Panc1 (cell line): ENCODE measurements at regions not wholly inside any gene's neighbourhood (a gene's known extent, or its start where the extent isn't known, plus 50 kb on each side); places are given as distances from the start of the nearest gene placed in this dataset.

Experiments
- CTCF ChIP-seq: fragments of 450-650 bp; IDR thresholded peaks from 2 replicates; pipeline ENCODE4 v1.5.1; 2017; ENCODE audit warnings: mild to moderate bottlenecking
- POLR2AphosphoS5 ChIP-seq: IDR thresholded peaks from 2 replicates; pipeline ENCODE4 v1.6.1; 2012; ENCODE audit warnings: mild to moderate bottlenecking, low read depth, low read length, moderate library complexity
- REST ChIP-seq, 2 experiments: IDR thresholded peaks; 2 replicates each; pipeline ENCODE4 v1.6.1; 2011 to 2012; ENCODE audit warnings: low read depth in 2 of 2, control low read depth in 1 of 2, low read length in 1 of 2, mild to moderate bottlenecking in 1 of 2, moderate library complexity in 1 of 2; ENCODE audit not compliant: insufficient read depth in 1 of 2
- SIN3A ChIP-seq: IDR thresholded peaks from 2 replicates; pipeline ENCODE4 v1.6.1; 2012; ENCODE audit warnings: low read depth, mild to moderate bottlenecking, low read length, moderate library complexity, borderline replicate concordance; ENCODE audit not compliant: insufficient read depth

GRCh38 chr4:15186806-15187205, 184.5 kb downstream of the CPEB2 start:
- TF ChIP-seq CTCF (no peak), REST (IDR thresholded peaks at IDR 0.05; ENCODE audit: insufficient read depth in 1 of 2, low read depth in 2 of 2, low read length in 1 of 2) (no peak), POLR2AphosphoS5 (no peak), SIN3A (no peak)
